Nephron progenitor cell (in vitro differentiated cells): ENCODE measurements at regions not wholly inside any gene's neighbourhood (a gene's known extent, or its start where the extent isn't known, plus 50 kb on each side); places are given as distances from the start of the nearest gene placed in this dataset.
A peak's percentile ranks its signal among the peaks of the same experiment; 100 is the strongest.

Source experiments
- DNase-seq: peaks from one replicate; pipeline ENCODE4 v3.0.0; 2021
- H3K27ac Mint-ChIP-seq: 2 replicates; pipeline ENCODE4 v1.8.0; 2021; ENCODE audit warnings: mild to moderate bottlenecking, moderate library complexity, mixed read lengths
- H3K27me3 Mint-ChIP-seq: 2 replicates; pipeline ENCODE4 v1.8.0; 2021; ENCODE audit warnings: mild to moderate bottlenecking, low read depth, mixed read lengths; ENCODE audit not compliant: poor library complexity
- H3K36me3 Mint-ChIP-seq: 2 replicates; pipeline ENCODE4 v1.8.0; 2021; ENCODE audit warnings: low read depth, mixed read lengths
- H3K4me1 Mint-ChIP-seq: 2 replicates; pipeline ENCODE4 v1.8.0; 2021; ENCODE audit warnings: mixed read lengths
- H3K4me3 Mint-ChIP-seq: 2 replicates; pipeline ENCODE4 v1.8.0; 2021; ENCODE audit warnings: mild to moderate bottlenecking, moderate library complexity, mixed read lengths
- H3K9me3 Mint-ChIP-seq: 2 replicates; pipeline ENCODE4 v1.8.0; 2021; ENCODE audit warnings: mild to moderate bottlenecking, moderate library complexity, mixed read lengths
- CTCF ChIP-seq: fragments of 200-600 bp; sonication (generic); IDR thresholded peaks from 2 replicates; pipeline ENCODE4 v1.5.0; 2021; ENCODE audit warnings: antibody characterized with exemption

GRCh38 chr1:212233321-212233720 is 51.9 kb upstream of the PPP2R5A start:
- H3K9me3 Mint-ChIP-seq, result peaks cover 4% of the 10 kb centered on the region
- TF ChIP-seq CTCF, result no peak
- DNase-seq, result no peak
- H3K36me3 Mint-ChIP-seq, result no peaks in the 10 kb centered on the region
- no peak overlapping the region for H3K4me3 Mint-ChIP-seq
- H3K4me1 Mint-ChIP-seq, result peaks cover 16% of the 10 kb centered on the region
- peaks cover 12% of the 10 kb centered on the region for H3K27me3 Mint-ChIP-seq
- no peak overlapping the region for H3K27ac Mint-ChIP-seq

- H3K9me3 Mint-ChIP-seq, result peaks cover 4% of the 10 kb centered on the region
- DNase-seq, result no peak
- peaks cover 3% of the 10 kb centered on the region for H3K27me3 Mint-ChIP-seq
- no peak for TF ChIP-seq CTCF
- peak overlapping the region; percentile 47 for H3K27ac Mint-ChIP-seq
- peaks cover 15% of the 10 kb centered on the region for H3K4me1 Mint-ChIP-seq
- H3K4me3 Mint-ChIP-seq, result no peak overlapping the region
- no peaks in the 10 kb centered on the region for H3K36me3 Mint-ChIP-seq
Measured at GRCh38 chr1:212234431-212235395, 50.5 kb upstream of the PPP2R5A start.
